OCI-LY7 (cell line): ENCODE measurements at regions not wholly inside any gene's neighbourhood (a gene's known extent, or its start where the extent isn't known, plus 50 kb on each side); places are given as distances from the start of the nearest gene placed in this dataset.

Source experiments
- EZH2phosphoT487 ChIP-seq: fragments of 200-600 bp; sonication (generic); IDR thresholded peaks from 2 replicates; pipeline ENCODE4 v1.6.1; 2018; ENCODE audit warnings: low read depth, borderline replicate concordance, mild to moderate bottlenecking, mixed run types, antibody characterized with exemption, low read length, moderate library complexity, mixed read lengths
- TF ChIP-seq, protein P1 (sequence below): fragments of 200-600 bp; sonication (generic); conservative IDR thresholded peaks from 2 replicates; pipeline ENCODE4 v1.5.1; 2014; ENCODE audit warnings: mild to moderate bottlenecking, antibody characterized with exemption, low read length, moderate library complexity, mixed read lengths

DNA sequence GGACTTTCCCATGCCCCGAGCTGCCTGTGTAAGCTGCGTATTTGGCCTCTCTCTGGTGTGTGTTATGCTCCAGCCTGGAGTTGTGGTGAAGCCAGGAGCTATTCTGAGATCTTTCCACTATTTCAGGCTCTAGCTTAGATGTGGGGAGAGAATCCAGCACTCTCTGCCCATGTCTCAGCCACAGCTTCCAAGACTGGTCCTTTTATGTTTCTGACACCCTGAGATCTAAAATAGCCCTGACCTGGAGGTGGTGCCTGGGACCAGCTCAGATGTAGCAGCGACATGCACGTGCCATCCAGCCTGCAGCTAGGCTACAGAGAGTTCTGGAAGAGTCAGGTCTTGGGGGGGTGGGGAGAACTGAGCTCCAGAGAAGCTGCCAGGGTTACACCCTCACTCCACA lies 76.5 kb downstream of the TENT5C start:
- TF ChIP-seq, protein P1, sequence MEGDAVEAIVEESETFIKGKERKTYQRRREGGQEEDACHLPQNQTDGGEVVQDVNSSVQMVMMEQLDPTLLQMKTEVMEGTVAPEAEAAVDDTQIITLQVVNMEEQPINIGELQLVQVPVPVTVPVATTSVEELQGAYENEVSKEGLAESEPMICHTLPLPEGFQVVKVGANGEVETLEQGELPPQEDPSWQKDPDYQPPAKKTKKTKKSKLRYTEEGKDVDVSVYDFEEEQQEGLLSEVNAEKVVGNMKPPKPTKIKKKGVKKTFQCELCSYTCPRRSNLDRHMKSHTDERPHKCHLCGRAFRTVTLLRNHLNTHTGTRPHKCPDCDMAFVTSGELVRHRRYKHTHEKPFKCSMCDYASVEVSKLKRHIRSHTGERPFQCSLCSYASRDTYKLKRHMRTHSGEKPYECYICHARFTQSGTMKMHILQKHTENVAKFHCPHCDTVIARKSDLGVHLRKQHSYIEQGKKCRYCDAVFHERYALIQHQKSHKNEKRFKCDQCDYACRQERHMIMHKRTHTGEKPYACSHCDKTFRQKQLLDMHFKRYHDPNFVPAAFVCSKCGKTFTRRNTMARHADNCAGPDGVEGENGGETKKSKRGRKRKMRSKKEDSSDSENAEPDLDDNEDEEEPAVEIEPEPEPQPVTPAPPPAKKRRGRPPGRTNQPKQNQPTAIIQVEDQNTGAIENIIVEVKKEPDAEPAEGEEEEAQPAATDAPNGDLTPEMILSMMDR: no peak
- TF ChIP-seq EZH2phosphoT487: no peak
